Endothelial cell of umbilical vein (primary cell): ENCODE measurements at regions not wholly inside any gene's neighbourhood (a gene's known extent, or its start where the extent isn't known, plus 50 kb on each side); places are given as distances from the start of the nearest gene placed in this dataset.

Experiments used
- MAX ChIP-seq: IDR thresholded peaks from 2 replicates; pipeline ENCODE4 v1.6.1; 2011; ENCODE audit not compliant: insufficient read depth, insufficient read length
- POLR2A ChIP-seq: IDR thresholded peaks from 2 replicates; pipeline ENCODE4 v1.6.1; 2012; ENCODE audit warnings: low read depth, mild to moderate bottlenecking, control low read depth, low read length

GRCh38 chr2:71834796-71835195, 312.9 kb downstream of the CYP26B1 start:
- no peak for TF ChIP-seq POLR2A
- TF ChIP-seq MAX = no peak
